HEK293 (cell line): ENCODE measurements at regions not wholly inside any gene's neighbourhood (a gene's known extent, or its start where the extent isn't known, plus 50 kb on each side); places are given as distances from the start of the nearest gene placed in this dataset.

ENCODE experiments used
- ATF2 ChIP-seq: fragments of 450-650 bp; formaldehyde crosslinking; IDR thresholded peaks from 2 replicates; pipeline ENCODE4 v1.5.1; 2016; ENCODE audit warnings: missing biosample characterization, missing genetic modification characterization, low read depth
- CTCF ChIP-seq: fragments of 450-650 bp; formaldehyde crosslinking; IDR thresholded peaks from 2 replicates; pipeline ENCODE4 v1.5.1; 2016; ENCODE audit warnings: missing biosample characterization, missing genetic modification characterization
- GLI4 ChIP-seq: fragments of 450-650 bp; formaldehyde crosslinking; IDR thresholded peaks from 2 replicates; pipeline ENCODE4 v1.5.1; 2016; ENCODE audit warnings: missing biosample characterization, missing genetic modification characterization
- YY1 ChIP-seq: fragments of 450-650 bp; formaldehyde crosslinking; IDR thresholded peaks from 2 replicates; pipeline ENCODE4 v1.5.1; 2018; ENCODE audit warnings: missing biosample characterization, missing genetic modification characterization
- ZBTB7A ChIP-seq: fragments of 450-650 bp; formaldehyde crosslinking; IDR thresholded peaks from 2 replicates; pipeline ENCODE4 v1.5.1; 2016; ENCODE audit warnings: low read depth, missing biosample characterization, missing genetic modification characterization
- ZNF280C ChIP-seq: fragments of 450-650 bp; formaldehyde crosslinking; IDR thresholded peaks from 2 replicates; pipeline ENCODE4 v1.5.1; 2016; ENCODE audit warnings: missing biosample characterization, missing genetic modification characterization
- ZNF585B ChIP-seq: fragments of 450-650 bp; formaldehyde crosslinking; IDR thresholded peaks from 2 replicates; pipeline ENCODE4 v1.5.1; 2016; ENCODE audit warnings: missing biosample characterization, missing genetic modification characterization
- TF ChIP-seq, protein P1 (sequence below): fragments of 450-650 bp; formaldehyde crosslinking; IDR thresholded peaks from 2 replicates; pipeline ENCODE4 v1.5.1; 2016; ENCODE audit warnings: missing biosample characterization, missing genetic modification characterization
- TF ChIP-seq, protein P2 (sequence below): fragments of 450-650 bp; formaldehyde crosslinking; IDR thresholded peaks from 2 replicates; pipeline ENCODE4 v1.5.1; 2016; ENCODE audit warnings: missing biosample characterization, missing genetic modification characterization

DNA sequence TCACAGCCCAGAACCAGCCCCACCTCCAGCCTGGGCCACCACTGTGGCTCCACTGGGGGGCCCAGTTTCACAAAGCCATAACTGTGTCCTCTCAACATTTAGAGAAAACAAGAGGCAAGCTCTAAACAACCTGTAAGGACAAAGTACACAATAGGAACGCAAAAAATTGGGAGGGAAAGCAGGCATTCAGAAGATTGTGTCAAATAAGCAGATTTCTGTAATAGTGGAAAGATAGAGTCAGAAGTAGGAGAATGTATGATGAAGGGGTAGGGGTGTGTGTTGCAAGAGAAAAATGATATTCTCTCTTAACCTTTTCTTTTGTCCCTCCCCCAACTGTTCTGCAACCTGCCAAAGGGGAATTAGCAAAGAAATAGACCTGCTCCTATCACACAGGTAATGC lies 449.9 kb upstream of the NPVF start:
- TF ChIP-seq GLI4: no peak
- no peak for TF ChIP-seq CTCF (tag by site-specific recombination)
- no peak for TF ChIP-seq ZNF585B
- TF ChIP-seq, protein P1, sequence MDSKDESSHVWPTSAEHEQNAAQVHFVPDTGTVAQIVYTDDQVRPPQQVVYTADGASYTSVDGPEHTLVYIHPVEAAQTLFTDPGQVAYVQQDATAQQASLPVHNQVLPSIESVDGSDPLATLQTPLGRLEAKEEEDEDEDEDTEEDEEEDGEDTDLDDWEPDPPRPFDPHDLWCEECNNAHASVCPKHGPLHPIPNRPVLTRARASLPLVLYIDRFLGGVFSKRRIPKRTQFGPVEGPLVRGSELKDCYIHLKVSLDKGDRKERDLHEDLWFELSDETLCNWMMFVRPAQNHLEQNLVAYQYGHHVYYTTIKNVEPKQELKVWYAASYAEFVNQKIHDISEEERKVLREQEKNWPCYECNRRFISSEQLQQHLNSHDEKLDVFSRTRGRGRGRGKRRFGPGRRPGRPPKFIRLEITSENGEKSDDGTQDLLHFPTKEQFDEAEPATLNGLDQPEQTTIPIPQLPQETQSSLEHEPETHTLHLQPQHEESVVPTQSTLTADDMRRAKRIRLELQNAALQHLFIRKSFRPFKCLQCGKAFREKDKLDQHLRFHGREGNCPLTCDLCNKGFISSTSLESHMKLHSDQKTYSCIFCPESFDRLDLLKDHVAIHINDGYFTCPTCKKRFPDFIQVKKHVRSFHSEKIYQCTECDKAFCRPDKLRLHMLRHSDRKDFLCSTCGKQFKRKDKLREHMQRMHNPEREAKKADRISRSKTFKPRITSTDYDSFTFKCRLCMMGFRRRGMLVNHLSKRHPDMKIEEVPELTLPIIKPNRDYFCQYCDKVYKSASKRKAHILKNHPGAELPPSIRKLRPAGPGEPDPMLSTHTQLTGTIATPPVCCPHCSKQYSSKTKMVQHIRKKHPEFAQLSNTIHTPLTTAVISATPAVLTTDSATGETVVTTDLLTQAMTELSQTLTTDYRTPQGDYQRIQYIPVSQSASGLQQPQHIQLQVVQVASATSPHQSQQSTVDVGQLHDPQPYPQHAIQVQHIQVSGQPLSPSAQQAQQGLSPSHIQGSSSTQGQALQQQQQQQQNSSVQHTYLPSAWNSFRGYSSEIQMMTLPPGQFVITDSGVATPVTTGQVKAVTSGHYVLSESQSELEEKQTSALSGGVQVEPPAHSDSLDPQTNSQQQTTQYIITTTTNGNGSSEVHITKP (tag by site-specific recombination): no peak
- TF ChIP-seq YY1 (tag by site-specific recombination): no peak
- no peak for TF ChIP-seq ZNF280C (tag by site-specific recombination)
- no peak for TF ChIP-seq ZBTB7A (tag by site-specific recombination)
- TF ChIP-seq ATF2 (tag by site-specific recombination): no peak
- TF ChIP-seq, protein P2, sequence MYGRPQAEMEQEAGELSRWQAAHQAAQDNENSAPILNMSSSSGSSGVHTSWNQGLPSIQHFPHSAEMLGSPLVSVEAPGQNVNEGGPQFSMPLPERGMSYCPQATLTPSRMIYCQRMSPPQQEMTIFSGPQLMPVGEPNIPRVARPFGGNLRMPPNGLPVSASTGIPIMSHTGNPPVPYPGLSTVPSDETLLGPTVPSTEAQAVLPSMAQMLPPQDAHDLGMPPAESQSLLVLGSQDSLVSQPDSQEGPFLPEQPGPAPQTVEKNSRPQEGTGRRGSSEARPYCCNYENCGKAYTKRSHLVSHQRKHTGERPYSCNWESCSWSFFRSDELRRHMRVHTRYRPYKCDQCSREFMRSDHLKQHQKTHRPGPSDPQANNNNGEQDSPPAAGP (tag by site-specific recombination): no peak
